ENCODE measurements at regions not wholly inside any gene's neighbourhood (a gene's known extent, or its start where the extent isn't known, plus 50 kb on each side); places are given as distances from the start of the nearest gene placed in this dataset.

DNA sequence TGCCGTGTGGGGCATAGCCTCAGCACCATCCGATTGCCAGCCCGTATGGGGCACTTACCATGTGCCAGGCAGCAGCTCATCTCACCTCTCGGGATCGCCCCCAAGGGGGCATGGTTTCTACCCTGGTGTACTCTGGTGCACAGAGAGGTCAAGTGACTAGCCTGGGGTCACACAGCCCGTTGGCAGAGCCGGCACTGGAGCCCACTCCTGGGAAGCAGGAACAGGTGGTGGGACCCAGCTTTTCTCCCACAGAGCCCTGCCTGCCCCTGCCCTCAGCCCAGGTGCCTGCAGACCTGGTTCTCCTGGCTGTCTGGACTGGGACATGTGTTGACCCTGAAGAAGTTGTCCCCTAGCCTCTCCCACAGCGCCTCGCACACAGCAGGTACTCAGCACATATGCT, 141.8 kb upstream of the CIBAR2 start:
- DNase-seq (ENCODE audit: extremely low read depth in 1 of 2, low read depth in 1 of 2), result no peak

DNA sequence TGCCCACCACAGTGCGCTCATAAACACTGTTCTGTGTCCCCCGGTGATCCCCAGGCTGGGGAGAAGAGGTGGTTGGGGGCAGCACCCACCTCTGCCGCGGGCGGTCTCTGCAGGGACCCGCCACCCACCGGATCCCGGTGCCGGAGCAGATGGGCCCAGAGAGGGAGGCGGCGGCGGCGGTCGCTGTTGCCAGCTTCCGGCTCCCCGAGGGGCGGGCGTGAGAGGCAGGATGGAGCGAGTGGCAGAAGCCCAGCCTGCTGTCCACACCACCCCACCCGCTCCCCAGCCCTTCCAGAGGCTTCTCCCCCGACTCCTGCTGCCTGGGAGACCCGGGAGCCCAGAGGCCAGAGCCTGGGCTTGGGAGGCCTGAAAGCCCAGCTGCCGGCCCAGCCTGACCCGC, 142.6 kb upstream of the CIBAR2 start:
- no peak for DNase-seq (ENCODE audit: extremely low read depth in 1 of 2, low read depth in 1 of 2)

DNA sequence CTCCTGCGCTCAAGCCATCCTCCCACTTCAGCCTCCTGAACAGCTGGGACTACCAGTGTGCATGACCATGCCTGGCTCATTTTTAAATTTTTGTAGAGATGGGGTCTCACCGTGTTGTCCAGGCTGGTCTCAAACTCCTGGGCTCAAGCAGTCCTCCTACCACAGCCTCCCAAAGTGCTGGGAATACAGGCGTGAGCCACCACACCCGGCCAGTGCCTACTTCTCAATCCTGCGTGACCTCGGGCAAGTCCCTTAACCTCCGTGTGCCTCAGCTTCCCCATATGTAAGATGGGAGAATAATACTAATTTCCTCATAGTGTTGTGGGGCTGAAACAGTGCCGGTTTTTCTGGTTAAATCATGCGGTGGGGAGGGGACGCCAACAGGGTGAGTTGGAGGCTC, 143.5 kb upstream of the CIBAR2 start:
- no peak for DNase-seq (ENCODE audit: extremely low read depth in 1 of 2, low read depth in 1 of 2)

DNA sequence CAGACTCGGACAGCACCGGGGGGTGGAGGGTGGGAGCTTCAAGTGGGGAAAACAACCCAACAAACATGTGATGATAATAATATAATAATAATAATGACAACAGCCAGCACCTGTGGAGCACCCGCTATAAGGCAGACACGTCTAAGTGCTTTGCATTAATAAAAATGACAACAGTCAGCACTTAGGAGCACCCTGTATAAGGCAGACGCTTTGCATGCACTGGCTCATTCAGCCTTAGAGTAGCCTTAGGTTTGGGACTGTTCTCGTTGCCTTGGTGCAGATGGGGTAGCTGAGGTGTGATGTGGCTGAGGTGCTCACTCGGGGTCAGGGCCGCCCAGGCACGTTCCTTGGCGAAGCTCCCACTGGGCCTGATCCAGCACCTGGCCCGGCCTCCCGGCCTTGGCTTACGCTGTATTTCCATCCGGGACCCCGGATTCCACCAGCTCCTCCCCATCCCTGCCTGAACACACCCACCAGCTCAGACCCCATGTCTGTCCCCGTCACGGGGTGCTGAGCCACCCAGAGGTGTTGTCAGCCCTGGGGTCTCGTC, 144.0 kb upstream of the CIBAR2 start:
- DNase-seq (ENCODE audit: extremely low read depth in 1 of 2, low read depth in 1 of 2), result no peak

DNA sequence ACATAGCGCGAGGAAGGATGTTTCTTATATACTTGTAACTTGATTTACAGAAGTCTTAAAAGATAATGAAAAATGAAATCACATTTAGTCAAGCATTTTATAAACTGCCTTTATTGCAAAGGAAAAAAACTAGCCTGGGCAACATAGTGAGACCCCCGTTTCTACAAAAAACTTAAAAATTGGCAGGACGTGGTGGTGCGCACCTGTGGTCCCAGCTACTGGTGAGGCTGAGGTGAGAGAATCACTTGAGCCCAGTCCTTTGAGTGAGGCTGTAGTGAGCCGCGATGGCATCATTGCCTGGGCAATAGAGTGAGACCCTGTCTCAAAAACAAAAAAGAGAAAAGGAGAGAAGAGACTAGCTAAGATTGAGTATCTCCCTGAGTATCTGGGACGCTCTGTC, 145.2 kb upstream of the CIBAR2 start:
- DNase-seq (ENCODE audit: extremely low read depth in 1 of 2, low read depth in 1 of 2), result no peak

DNA sequence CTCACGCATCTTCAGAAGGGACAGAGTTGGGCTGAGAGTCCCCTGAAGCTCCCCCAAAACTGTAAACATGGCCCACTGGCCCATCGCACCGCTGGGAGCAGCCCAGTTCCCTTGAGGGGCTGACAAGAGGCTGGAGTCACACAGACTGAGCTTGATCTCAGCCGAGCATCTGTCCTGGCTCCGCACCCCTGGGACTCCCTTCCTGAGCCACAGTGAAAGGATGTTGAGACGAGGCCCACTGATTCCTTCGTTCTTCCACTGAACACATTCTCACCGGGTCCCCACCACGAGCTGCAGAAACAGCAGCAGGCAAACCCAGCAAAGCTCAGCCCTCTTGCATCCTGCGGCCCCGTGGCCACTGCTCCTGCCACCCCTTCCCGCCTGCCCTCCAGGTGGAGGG, 145.9 kb upstream of the CIBAR2 start:
- DNase-seq (ENCODE audit: extremely low read depth in 1 of 2, low read depth in 1 of 2), result no peak

DNA sequence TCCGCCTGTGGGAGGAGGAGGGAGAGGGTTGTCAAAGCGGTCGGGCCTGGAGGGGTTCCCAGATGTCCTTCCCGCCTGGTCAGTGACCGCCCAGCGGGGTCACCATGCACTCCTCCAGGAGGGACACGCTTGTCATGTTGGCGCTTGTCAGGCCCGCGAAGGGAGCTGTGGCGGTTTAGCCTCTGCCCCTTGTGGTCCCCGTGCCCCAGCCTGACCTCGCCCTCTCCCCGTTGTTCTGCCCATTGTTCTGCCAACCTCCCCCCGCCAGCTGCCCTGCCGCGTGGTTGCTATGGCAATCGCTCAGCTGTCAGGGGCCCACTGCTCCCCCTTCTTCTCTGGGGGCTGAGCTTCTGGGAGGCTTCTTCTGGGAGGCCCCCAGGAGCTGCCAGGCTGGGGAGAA, 146.4 kb upstream of the CIBAR2 start:
- no peak for DNase-seq (ENCODE audit: extremely low read depth in 1 of 2, low read depth in 1 of 2)

DNA sequence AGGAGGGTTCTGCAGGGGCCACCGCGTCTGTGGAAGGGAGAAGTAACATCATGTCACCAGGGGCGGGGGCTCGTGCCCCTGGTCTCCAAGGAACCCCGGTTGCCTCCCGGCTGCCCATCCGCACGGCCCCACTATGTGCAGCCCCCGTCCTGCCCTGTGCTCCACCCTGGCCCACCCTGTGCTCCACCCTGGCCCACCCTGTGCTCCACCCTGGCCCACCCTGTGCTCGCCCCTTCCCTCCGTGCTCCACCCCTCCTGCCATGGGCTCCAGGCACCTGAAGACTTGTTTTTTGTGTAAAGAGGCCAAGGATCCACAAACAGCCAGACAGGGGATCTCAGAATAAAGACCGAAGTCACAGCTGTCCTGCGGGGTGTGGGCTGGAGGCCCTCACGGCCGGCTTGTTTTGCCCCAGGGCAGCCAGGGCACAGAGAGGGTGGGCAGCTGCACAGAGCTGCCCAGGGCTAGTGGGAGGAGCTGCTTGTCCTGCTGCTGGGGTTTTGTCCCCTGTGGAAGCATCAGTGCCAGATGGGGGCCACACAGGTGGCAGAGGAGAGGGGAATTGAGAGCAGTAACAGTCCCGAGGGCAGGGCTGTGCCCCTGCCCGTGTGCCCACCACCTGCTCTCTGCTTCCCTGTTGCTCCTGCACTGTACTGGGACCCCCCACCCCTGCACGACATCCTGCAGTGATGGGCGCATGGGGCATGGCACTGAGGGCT, 147.0 kb upstream of the CIBAR2 start:
- DNase-seq (ENCODE audit: extremely low read depth in 1 of 2, low read depth in 1 of 2), result no peak

DNA sequence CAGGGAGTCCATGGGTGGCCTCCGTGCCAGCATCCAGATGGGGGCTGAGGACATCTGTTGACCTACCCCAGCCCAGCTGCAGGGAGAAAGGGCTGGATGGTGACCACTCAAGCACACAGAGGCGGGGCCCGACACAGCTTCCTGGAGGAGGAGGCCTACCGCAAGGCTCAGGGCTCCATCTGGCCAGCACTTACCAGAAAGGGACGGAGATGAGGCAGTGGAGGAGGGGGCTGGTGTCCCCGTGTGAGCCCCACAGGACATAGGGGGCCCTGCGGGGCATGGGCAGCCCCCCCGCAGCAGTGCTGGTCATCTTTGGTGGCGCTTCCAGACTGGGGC, 147.5 kb upstream of the CIBAR2 start:
- no peak for DNase-seq (ENCODE audit: extremely low read depth in 1 of 2, low read depth in 1 of 2)

DNA sequence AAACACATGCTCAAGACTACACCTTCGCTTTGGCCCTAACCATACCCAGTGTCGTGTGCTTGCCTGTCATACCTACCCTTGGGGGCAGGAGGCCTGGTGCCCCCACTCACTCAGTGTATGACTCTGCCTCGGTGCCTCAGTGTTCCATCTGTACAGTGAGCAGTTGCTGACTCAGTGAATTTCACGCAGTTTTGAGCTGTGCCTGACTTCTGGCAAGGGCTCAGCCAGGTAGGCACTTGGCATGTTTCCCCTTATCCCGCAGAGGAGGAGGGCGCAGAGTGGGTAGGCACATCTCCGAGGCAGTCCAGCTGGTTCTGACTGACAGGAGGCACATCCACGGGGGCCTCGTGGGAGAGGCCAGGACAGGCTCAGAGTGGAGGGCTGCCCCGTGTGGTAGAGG, 148.9 kb upstream of the CIBAR2 start:
- no peak for DNase-seq (ENCODE audit: extremely low read depth in 1 of 2, low read depth in 1 of 2)

DNA sequence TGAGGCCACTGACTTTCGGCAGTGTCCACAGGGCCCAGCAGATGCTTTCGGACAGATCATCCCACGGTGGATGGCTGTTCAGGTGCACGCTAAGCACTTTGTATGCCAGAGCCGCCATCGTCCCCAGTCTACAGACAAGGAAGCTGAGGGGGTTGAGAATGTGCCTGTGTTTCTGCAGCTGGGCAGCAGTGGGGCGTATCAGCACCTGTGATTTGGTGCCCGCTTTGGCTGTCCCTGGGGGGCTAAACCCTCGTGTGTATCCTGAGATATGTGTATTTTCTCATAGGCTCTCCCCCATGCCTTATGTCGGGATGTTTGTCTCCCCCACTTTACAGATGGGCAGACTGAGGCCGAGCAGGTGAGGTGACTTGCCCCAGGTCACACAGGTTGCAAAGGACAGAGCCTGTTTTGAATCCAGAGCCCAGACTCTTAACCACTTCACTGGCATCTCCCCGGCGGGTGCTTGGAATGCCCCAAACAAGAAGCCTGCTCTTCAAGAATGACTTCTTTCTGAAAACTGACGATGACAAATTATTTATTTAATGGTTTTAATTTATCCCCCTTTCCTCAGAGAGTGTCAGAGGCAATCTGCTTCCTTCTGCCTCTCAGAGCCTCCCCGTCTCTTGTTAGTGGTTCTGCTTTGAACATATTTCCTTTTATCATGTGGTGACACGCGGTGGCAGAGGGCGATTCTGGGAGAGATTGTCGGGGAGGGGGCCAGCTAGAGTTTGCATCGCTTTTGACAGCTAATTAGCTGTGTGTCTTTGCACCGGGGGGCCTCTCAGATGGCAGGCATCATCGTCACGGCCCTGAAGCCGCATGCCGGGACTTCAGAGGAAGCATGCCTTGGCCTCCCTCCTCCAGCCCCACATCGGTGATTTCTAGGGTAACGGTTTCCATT, 149.6 kb upstream of the CIBAR2 start:
- DNase-seq (ENCODE audit: extremely low read depth in 1 of 2, low read depth in 1 of 2), result no peak

DNA sequence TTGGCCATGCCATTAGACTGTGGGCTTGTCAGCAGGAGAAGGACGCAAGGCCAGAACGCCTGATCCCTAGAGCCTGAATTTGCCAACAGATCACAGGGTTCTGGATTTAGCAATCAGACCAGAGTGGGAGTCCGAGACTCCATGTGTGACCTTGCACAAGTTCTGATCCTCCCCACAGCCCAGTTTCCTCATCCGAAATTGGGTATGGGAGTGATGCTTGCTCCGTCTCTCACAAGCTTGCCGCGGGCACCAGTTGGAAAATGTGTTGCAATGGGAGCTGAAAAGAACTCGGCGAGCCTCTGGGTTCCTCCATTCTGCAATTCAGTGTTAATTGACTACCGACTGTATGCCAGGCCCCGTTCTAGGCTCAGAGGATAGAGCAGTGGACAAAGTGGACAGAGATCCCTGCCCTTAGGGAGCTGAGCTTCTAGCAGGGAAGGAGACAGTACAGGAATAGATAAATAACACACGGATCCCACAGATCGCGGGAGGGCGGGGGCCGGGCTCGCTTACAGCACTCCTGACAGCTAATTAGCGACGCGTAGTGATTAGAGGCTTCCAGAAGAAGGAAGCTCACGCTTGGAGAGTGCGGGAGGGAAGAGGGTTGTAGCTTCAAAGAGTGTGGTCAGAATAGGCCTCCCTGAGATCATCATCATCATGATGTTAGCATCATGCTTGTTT, 150.4 kb upstream of the CIBAR2 start:
- no peak for DNase-seq (ENCODE audit: extremely low read depth in 1 of 2, low read depth in 1 of 2)

DNA sequence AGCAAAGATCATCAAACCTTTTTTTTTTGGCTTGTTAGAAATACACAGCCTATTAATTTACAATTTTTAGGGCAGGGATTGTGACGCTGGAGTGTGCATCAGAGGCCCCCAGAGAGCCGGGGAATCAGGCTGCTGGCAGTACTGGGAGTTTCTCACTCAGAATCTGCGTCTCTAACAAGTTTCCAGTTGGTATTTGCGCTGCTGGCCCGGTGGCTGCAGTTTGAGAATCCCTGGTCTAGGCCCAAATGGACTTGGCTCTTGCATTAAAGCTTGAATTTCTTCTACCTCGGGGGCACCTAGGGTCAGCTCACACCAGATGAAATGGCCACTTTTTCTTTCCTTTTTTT, 150.9 kb upstream of the CIBAR2 start:
- no peak for DNase-seq (ENCODE audit: extremely low read depth in 1 of 2, low read depth in 1 of 2)

DNA sequence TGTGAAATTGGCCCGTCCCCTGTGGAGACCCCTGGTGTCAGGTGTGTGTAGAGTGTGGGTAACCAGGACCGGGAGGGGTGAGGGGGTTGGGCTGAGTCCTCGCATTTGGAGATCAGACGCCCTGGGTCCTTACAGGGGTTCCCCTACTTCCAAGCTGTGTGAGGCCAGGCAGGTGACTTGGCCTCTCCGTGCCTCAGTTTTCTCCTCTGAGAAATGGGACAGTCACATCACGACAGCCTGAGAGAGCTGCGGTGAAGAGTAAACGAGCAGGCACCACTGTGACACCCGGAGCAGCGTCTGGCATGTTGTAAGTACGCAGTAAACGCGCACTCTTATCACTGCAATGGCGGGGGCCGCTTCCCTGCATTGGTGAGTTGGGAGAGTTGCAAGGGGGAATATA, 152.5 kb upstream of the CIBAR2 start:
- no peak for DNase-seq (ENCODE audit: extremely low read depth in 1 of 2, low read depth in 1 of 2)

DNA sequence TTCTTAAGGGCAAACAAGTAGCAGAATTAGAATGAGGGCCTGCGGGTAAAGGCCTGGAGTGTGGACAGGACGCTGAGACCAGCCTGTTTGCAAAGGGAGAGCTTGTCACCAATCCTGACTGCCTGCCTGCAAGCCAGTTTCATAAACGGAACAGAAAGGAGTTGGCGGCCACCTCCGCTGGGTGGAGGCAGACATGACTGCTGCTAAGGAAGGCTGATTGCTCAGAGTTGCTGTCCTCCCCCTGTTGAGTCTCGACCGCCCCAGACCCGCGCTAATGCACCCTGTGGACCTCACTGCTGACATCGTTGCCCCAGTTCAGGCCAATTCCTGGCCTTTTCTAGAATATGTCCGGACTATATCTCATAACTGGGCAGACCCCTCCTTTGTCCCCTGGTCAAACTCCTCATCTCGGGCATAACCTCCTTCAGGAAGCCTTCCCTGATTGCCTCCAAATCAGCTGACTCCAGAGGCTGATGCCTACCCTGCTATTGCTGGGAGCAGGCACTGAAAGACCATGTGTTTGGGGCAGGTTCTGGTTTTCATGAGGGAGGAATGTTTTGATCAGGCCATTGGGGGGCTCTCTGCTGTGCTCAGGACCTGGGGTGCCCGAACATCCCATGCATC, 153.0 kb upstream of the CIBAR2 start:
- no peak for DNase-seq (ENCODE audit: extremely low read depth in 1 of 2, low read depth in 1 of 2)

DNA sequence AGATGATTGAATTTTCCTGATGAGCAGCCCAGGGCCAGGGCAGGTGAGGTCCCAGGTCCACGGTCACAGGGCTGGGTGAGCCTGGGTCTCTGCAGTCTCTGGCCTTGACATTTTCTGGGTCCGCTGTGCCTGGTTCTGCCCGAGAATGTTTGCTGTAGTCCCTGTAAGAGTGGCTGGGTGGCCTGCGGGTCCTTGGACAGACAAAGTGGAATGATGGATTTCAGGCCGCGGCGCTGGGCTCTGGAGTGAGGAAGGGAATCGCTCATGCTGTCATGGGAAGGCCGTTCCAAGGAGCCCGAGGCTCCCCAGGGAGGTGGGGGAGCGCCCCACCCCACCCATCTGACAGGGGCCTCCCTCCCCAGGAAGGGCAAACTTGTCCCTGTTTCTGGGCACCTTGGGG, 153.5 kb upstream of the CIBAR2 start:
- no peak for DNase-seq (ENCODE audit: extremely low read depth in 1 of 2, low read depth in 1 of 2)

DNA sequence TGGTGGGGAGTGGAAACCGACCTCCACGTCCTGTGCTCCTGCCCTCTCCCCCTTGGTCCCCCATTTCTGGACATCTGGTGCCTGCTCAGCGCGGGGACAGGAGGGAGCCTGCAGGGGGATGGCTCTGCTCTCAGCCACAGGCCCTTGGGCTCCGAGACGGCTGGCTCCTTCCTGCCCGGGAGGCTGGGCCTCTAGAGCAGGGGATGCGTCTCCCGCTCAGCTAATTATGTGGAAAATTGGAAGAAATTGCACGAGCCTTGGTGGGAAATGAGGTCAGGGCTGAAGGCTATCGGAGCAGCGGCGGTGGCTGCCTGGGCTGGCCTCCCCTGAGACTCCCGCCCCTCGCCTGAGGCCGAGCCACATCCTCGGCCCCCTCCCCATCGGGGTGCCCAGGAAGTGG, 154.6 kb upstream of the CIBAR2 start:
- no peak for DNase-seq (ENCODE audit: extremely low read depth in 1 of 2, low read depth in 1 of 2)

DNA sequence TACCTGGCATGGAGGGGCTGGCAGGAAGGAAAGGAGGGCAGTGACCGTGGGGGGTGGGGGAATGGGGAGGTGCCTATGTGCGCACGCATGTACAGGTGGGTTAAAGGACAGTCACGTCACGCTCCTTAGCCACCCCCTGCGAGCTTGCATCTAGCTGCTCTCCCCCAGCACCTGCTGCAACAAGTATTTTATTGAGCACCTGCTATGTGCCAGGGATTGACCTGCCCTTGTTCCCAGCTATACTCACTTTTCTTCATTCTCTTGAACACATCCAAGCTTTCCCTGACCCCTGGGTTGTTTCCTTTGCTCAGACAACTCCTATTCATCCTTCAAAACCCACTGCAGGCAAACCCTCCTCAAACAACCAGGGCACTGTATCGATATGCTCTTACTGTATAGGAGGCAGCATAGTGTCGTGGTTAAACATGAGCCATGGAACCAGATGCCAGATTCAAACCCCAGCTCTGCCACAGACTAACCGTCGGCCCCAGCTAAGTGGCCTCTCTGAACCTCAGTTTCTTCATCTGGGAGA, 155.2 kb upstream of the CIBAR2 start:
- DNase-seq (ENCODE audit: extremely low read depth in 1 of 2, low read depth in 1 of 2), result no peak

DNA sequence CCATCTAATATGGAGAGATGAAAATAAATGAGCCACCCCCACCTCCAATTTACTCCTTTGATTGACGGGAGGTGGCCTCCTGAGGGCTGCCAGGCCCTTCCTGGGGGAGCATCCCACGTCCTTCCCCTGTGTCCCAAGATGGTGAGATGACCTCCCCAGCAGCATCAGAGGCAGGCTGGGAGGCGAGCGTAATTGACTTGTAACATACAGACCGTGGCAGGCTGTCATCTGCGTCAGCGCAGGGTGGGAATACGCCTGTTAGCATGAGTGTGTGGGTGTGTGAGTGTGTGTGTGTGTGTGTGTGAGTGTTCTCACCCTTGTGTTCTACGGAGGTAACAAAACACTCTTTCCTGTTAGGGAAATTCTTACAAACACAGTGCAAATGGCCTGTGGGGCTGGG, 156.9 kb upstream of the CIBAR2 start:
- DNase-seq (ENCODE audit: extremely low read depth in 1 of 2, low read depth in 1 of 2), result no peak

DNA sequence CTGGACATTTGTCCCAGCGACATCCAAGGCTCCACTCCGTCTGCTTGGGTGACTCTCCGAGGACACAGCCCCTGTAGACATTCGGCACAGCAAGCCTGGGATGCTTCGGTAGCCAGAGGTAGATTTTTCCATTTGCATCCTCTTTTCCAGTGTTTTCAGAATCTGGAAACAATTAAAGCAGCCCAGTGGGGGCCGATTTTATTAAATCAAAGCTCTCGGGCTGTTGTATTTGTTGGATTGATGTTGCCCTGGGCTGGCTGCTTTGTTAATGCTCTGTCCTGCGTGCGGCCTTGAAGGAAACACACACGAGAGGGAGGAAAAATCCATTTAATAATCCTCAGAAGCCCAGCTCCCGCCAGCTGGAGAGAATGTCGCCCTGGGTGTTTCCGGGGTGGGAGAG, 158.1 kb upstream of the CIBAR2 start:
- no peak for DNase-seq (ENCODE audit: extremely low read depth in 1 of 2, low read depth in 1 of 2)

DNA sequence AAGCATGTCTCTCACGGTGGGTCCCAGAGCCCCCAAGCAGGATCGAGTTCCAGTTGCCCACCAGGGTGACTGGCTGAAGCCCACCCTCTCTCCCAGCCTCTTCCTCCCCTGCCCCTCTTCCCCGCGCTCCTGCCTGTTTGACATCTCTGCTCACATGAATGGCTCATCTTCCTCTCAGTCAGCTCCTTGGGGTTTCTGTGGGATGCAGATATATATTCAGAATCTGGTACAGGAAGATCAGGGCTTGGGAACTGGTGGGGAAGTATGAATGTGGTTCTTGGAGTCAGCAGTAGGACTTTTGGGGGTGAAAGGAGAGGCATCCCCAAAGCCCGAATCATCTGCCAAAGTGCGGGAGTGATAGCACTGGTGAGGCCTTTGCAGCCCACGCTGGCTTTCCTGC, 158.9 kb upstream of the CIBAR2 start:
- no peak for DNase-seq (ENCODE audit: extremely low read depth in 1 of 2, low read depth in 1 of 2)
